ENCODE measurements at regions not wholly inside any gene's neighbourhood (a gene's known extent, or its start where the extent isn't known, plus 50 kb on each side); places are given as distances from the start of the nearest gene placed in this dataset.

GRCh38 chr2:126482582-126483464 is 173.1 kb upstream of the GYPC start:
- intact Hi-C loops (cut with DNase I) = no loop called here

DNA sequence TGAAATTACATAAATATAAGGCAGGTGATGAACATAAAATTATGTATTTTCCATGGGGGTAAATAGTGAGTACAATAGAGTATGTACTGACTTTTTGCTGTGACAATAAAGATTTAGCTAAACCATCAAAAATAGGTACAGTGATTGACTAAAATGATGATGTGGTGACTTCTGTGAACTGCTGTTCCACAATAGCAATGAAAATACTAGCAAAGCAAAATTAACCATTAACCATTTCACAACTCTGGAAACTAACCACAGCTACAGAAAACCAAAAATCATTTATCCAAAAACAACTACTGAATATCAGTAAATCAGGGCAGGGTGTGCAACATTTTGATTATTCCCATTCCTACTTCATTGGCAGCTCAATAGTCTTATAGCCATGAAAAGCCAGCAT is 161.4 kb upstream of the GYPC start:
- H3K36me3 ChIP-seq = no peaks in the 10 kb centered on the region
- no peaks in the 10 kb centered on the region for H3K27me3 ChIP-seq
- DNase-seq (ENCODE audit: extremely low spot score in 2 of 2) = no peak
- no peaks in the 10 kb centered on the region for H3K9me3 ChIP-seq
- H3K4me1 ChIP-seq = no peaks in the 10 kb centered on the region
- H3K27ac ChIP-seq = no peak overlapping the region
- TF ChIP-seq POLR2AphosphoS5 (IDR thresholded peaks at IDR 0.05; ENCODE audit: insufficient read depth in 1 of 2, low read depth in 1 of 2) = no peak
- intact Hi-C loops (cut with DNase I) = no loop called here
- H3K4me3 ChIP-seq = no peak overlapping the region

More at GRCh38 chr2:126482582-126483464, 173.1 kb upstream of the GYPC start:
- H3K36me3 ChIP-seq = no peaks in the 10 kb centered on the region
- DNase-seq (ENCODE audit: extremely low spot score in 2 of 2) = no peak
- H3K4me1 ChIP-seq = no peaks in the 10 kb centered on the region
- H3K4me3 ChIP-seq = no peak overlapping the region
- H3K27me3 ChIP-seq = no peaks in the 10 kb centered on the region
- no peaks in the 10 kb centered on the region for H3K9me3 ChIP-seq
- H3K27ac ChIP-seq = no peak overlapping the region
- TF ChIP-seq CTCF (IDR thresholded peaks at IDR 0.05) = no peak
- TF ChIP-seq POLR2A (IDR thresholded peaks at IDR 0.05) = no peak
- no peak for TF ChIP-seq POLR2AphosphoS5 (IDR thresholded peaks at IDR 0.05; ENCODE audit: insufficient read depth in 1 of 2, low read depth in 1 of 2)

- intact Hi-C loops (cut with DNase I) = no loop called here
- Histone ChIP-seq H3K27ac (no peak overlapping the region), H3K9me3 (no peaks in the 10 kb centered on the region), H3K4me1 (no peaks in the 10 kb centered on the region), H3K4me3 (no peak overlapping the region), H3K36me3 (no peaks in the 10 kb centered on the region), H3K27me3 (no peaks in the 10 kb centered on the region)
- TF ChIP-seq CTCF (IDR thresholded peaks at IDR 0.05) (no peak), POLR2AphosphoS5 (IDR thresholded peaks at IDR 0.05; ENCODE audit: insufficient read depth in 1 of 2, low read depth in 1 of 2) (no peak), POLR2A (IDR thresholded peaks at IDR 0.05) (no peak)
- no peak for DNase-seq (ENCODE audit: extremely low spot score in 2 of 2)
Measured at GRCh38 chr2:126495189-126495588, 160.8 kb upstream of the GYPC start.

GRCh38 chr2:126496493-126496892 is 159.5 kb upstream of the GYPC start:
- H3K27me3 ChIP-seq = no peaks in the 10 kb centered on the region
- no peak overlapping the region for H3K4me3 ChIP-seq
- TF ChIP-seq CTCF (IDR thresholded peaks at IDR 0.05) = no peak
- no peak for TF ChIP-seq POLR2AphosphoS5 (IDR thresholded peaks at IDR 0.05; ENCODE audit: insufficient read depth in 1 of 2, low read depth in 1 of 2)
- no peak for TF ChIP-seq POLR2A (IDR thresholded peaks at IDR 0.05)
- intact Hi-C loops (cut with DNase I) = no loop called here
- H3K9me3 ChIP-seq = no peaks in the 10 kb centered on the region
- H3K27ac ChIP-seq = no peak overlapping the region
- no peaks in the 10 kb centered on the region for H3K4me1 ChIP-seq
- no peak for DNase-seq (ENCODE audit: extremely low spot score in 2 of 2)
- no peaks in the 10 kb centered on the region for H3K36me3 ChIP-seq

- intact Hi-C loops (cut with DNase I) = no loop called here
- Histone ChIP-seq H3K4me1 (no peaks in the 10 kb centered on the region), H3K27me3 (no peaks in the 10 kb centered on the region), H3K9me3 (no peaks in the 10 kb centered on the region), H3K36me3 (no peaks in the 10 kb centered on the region), H3K4me3 (no peak overlapping the region), H3K27ac (no peak overlapping the region)
- DNase-seq (ENCODE audit: extremely low spot score in 2 of 2) = no peak
- TF ChIP-seq POLR2A (IDR thresholded peaks at IDR 0.05) (no peak), POLR2AphosphoS5 (IDR thresholded peaks at IDR 0.05; ENCODE audit: insufficient read depth in 1 of 2, low read depth in 1 of 2) (no peak), CTCF (IDR thresholded peaks at IDR 0.05) (no peak)
Measured at GRCh38 chr2:126503476-126503875, 152.5 kb upstream of the GYPC start.
